Left colon (tissue), 2 donors: ENCODE measurements at regions not wholly inside any gene's neighbourhood (a gene's known extent, or its start where the extent isn't known, plus 50 kb on each side); places are given as distances from the start of the nearest gene placed in this dataset.

Experiments used
- ATAC-seq: fragments of 200-7000 bp; cut with Tn5 transposase; one replicate; pipeline ENCODE4 v1.9.1; 2020; ENCODE audit warnings: mild to moderate bottlenecking, moderate library complexity
- DNase-seq, 2 donors: peaks; one replicate each; pipeline ENCODE4 v3.0.0-alpha.2; 2020
- intact Hi-C, 2 donors: fragments of 100-400 bp; cut with DNase I in 1 of 2; cut with micrococcal nuclease in 1 of 2; formaldehyde crosslinking; loops; one replicate each; pipeline versions ENCODE4 v1.11.2 to v1.14.0; 2022; cut with DNase I, micrococcal nuclease
- donor health status: DM: no; HTN: no; CAD: no.
- donor health status: DM: yes; HTN: yes; CAD: no.

GRCh38 chr22:22425783-22426624, 82.5 kb downstream of the ZNF280B start:
- intact Hi-C loops = no loop called here

GRCh38 chr22:22427542-22428065, 80.9 kb downstream of the ZNF280B start:
- intact Hi-C loops = no loop called here
- DNase-seq (no peak), ATAC-seq (no peak)

More at GRCh38 chr22:22425783-22426624, 82.5 kb downstream of the ZNF280B start:
- ATAC-seq (no peak), DNase-seq (no peak)

GRCh38 chr22:22428222-22429098, 80.1 kb downstream of the ZNF280B start:
- DNase-seq (no peak), ATAC-seq (no peak)
- intact Hi-C loops = no loop called here

- ATAC-seq (no peak), DNase-seq (no peak)
- intact Hi-C loops = no loop called here
Observed at GRCh38 chr22:22429369-22430108, 79.0 kb downstream of the ZNF280B start.

- DNase-seq (no peak), ATAC-seq (no peak)
- intact Hi-C loops = no loop called here
Observed at GRCh38 chr22:22430111-22430820, 78.3 kb downstream of the ZNF280B start.

GRCh38 chr22:22431271-22432220, 77.0 kb downstream of the ZNF280B start:
- DNase-seq (peak; percentile 47 to 73), ATAC-seq (peak; percentile 82)

GRCh38 chr22:22432479-22432878, 76.1 kb downstream of the ZNF280B start:
- no peak for ATAC-seq
- no peak for DNase-seq
- intact Hi-C loops = no loop called here

More at GRCh38 chr22:22431271-22432220, 77.0 kb downstream of the ZNF280B start:
- intact Hi-C loops = no loop called here

GRCh38 chr22:22432937-22433336, 75.6 kb downstream of the ZNF280B start:
- intact Hi-C loops = no loop called here
- DNase-seq (no peak), ATAC-seq (no peak)

- intact Hi-C loops = no loop called here
- ATAC-seq (peak; percentile 69), DNase-seq (no peak)
Observed at GRCh38 chr22:22433770-22434169, 74.8 kb downstream of the ZNF280B start.
